ENCODE measurements at regions not wholly inside any gene's neighbourhood (a gene's known extent, or its start where the extent isn't known, plus 50 kb on each side); places are given as distances from the start of the nearest gene placed in this dataset.

GRCh38 chr17:33653399-33653788 lies 360.3 kb upstream of the ASIC2 start:
- CTCF ChIA-PET (ENCODE audit: low intra/inter-chr PET ratio, low total read pairs) = no interaction called here
- ATAC-seq = no peak

GRCh38 chr17:33657181-33657580 lies 364.1 kb upstream of the ASIC2 start:
- ATAC-seq (no peak), FAIRE-seq (no peak), DNase-seq (ENCODE audit: low spot score) (no peak)
- Histone ChIP-seq H3K36me3 (replicated peaks in 1 of 2; ENCODE audit: control insufficient read depth in 1 of 2, insufficient read depth in 2 of 2, low read length in 2 of 2) (no peaks in the 10 kb centered on the region), H2AFZ (ENCODE audit: low read length) (no peak overlapping the region), H3K9ac (ENCODE audit: insufficient read depth, low read depth, low read length) (no peak overlapping the region), H3K27me3 (ENCODE audit: control insufficient read depth in 1 of 2, insufficient read depth in 2 of 2, low read length in 2 of 2) (no peaks in the 10 kb centered on the region; a peak in 1 of 5 replicates), H3K4me1 (ENCODE audit: insufficient read depth, low read length) (no peaks in the 10 kb centered on the region), H3K79me2 (ENCODE audit: insufficient read depth, low read length) (no peaks in the 10 kb centered on the region), H3K27ac (ENCODE audit: extremely low read length, insufficient read depth, low read length) (no peak overlapping the region), H3K4me2 (ENCODE audit: low read depth, low read length) (no peak overlapping the region), H3K9me3 (ENCODE audit: low read length) (no peaks in the 10 kb centered on the region), H4K20me1 (ENCODE audit: insufficient read depth, low read length) (no peaks in the 10 kb centered on the region), H3K4me3 (replicated peaks in 1 of 3; ENCODE audit: insufficient read depth in 1 of 3, low read depth in 2 of 3, low read length in 3 of 3) (no peak overlapping the region)
- in situ Hi-C loops (cut with HindIII; ENCODE audit: extremely low pct_ligation_motif_present, low pct_unique_long_range_greater_than_20kb) = no loop called here
- ChIA-PET POLR2A (no interaction called here), CTCF (ENCODE audit: low intra/inter-chr PET ratio, low total read pairs) (no interaction called here)
- intact Hi-C loops (cut with micrococcal nuclease; ENCODE audit: unreplicated experiment) = no loop called here
- BruUV-seq (replicated peaks) = no TSS peak
- WGBS (ENCODE audit: low lambda C conversion rate) = 0% methylated on average over 2 of the region's 4 CpGs
- TF ChIP-seq NCOA1 (CRISPR knock-in tag; IDR thresholded peaks at IDR 0.05) = no peak
- TF ChIP-seq DZIP1 (CRISPR knock-in tag; IDR thresholded peaks at IDR 0.05) = no peak
- TF ChIP-seq MAFK (conservative IDR thresholded peaks at IDR 0.05 in 1 of 2, IDR thresholded peaks at IDR 0.05 in 1 of 2; ENCODE audit: low read length in 2 of 2) = no peak
- no peak for TF ChIP-seq ZUFSP (CRISPR knock-in tag; IDR thresholded peaks at IDR 0.05; ENCODE audit: borderline replicate concordance)
- TF ChIP-seq ZNF737 (CRISPR knock-in tag; IDR thresholded peaks at IDR 0.05; ENCODE audit: borderline replicate concordance) = no peak
- TF ChIP-seq ZNF331 (CRISPR knock-in tag; IDR thresholded peaks at IDR 0.05) = no peak
- no peak for TF ChIP-seq E2F2 (CRISPR knock-in tag; IDR thresholded peaks at IDR 0.05; ENCODE audit: borderline replicate concordance)

More at GRCh38 chr17:33653399-33653788, 360.3 kb upstream of the ASIC2 start:
- FAIRE-seq (no peak), DNase-seq (ENCODE audit: low spot score) (no peak)
- Histone ChIP-seq H3K9me3 (ENCODE audit: low read length) (no peaks in the 10 kb centered on the region), H2AFZ (ENCODE audit: low read length) (no peak overlapping the region), H3K4me3 (replicated peaks in 1 of 3; ENCODE audit: insufficient read depth in 1 of 3, low read depth in 2 of 3, low read length in 3 of 3) (no peak overlapping the region), H3K9ac (ENCODE audit: insufficient read depth, low read depth, low read length) (no peak overlapping the region), H3K27me3 (ENCODE audit: control insufficient read depth in 1 of 2, insufficient read depth in 2 of 2, low read length in 2 of 2) (no peaks in the 10 kb centered on the region; a peak in 1 of 5 replicates), H3K36me3 (replicated peaks in 1 of 2; ENCODE audit: control insufficient read depth in 1 of 2, insufficient read depth in 2 of 2, low read length in 2 of 2) (no peaks in the 10 kb centered on the region), H4K20me1 (ENCODE audit: insufficient read depth, low read length) (no peaks in the 10 kb centered on the region), H3K4me1 (ENCODE audit: insufficient read depth, low read length) (no peaks in the 10 kb centered on the region), H3K27ac (ENCODE audit: extremely low read length, insufficient read depth, low read length) (no peak overlapping the region), H3K4me2 (ENCODE audit: low read depth, low read length) (no peak overlapping the region), H3K79me2 (ENCODE audit: insufficient read depth, low read length) (no peaks in the 10 kb centered on the region)
- POLR2A ChIA-PET = no interaction called here
- intact Hi-C loops (cut with micrococcal nuclease; ENCODE audit: unreplicated experiment) = no loop called here
- BruUV-seq (replicated peaks) = no TSS peak
- TF ChIP-seq PBX3 (CRISPR knock-in tag; IDR thresholded peaks at IDR 0.05; ENCODE audit: borderline replicate concordance) (no peak), SUZ12 (IDR thresholded peaks at IDR 0.05; ENCODE audit: low read depth, low read length) (no peak)
- in situ Hi-C loops (cut with HindIII; ENCODE audit: extremely low pct_ligation_motif_present, low pct_unique_long_range_greater_than_20kb) = no loop called here

Data from HepG2 (cell line).